ENCODE measurements at regions not wholly inside any gene's neighbourhood (a gene's known extent, or its start where the extent isn't known, plus 50 kb on each side); places are given as distances from the start of the nearest gene placed in this dataset.

GRCh38 chr9:89845321-89845720 is 240.5 kb downstream of the GADD45G start:
- BruUV-seq (replicated peaks), result no TSS peak
- intact Hi-C loops (cut with micrococcal nuclease), result no loop called here

GRCh38 chr9:89845862-89846261 is 241.1 kb downstream of the GADD45G start:
- no peak for DNase-seq (ENCODE audit: unreplicated experiment)
- peaks cover 7% of the 10 kb centered on the region for H3K4me1 Mint-ChIP-seq (ENCODE audit: insufficient read depth, unreplicated experiment)
- intact Hi-C loops (cut with micrococcal nuclease), result no loop called here
- no peak for TF ChIP-seq CTCF (IDR thresholded peaks at IDR 0.05; ENCODE audit: unreplicated experiment)
- no peak overlapping the region for H3K4me3 Mint-ChIP-seq (ENCODE audit: unreplicated experiment)
- H3K27ac Mint-ChIP-seq (ENCODE audit: low read depth, unreplicated experiment), result no peak overlapping the region
- H3K9me3 Mint-ChIP-seq (ENCODE audit: unreplicated experiment), result no peaks in the 10 kb centered on the region
- no peaks in the 10 kb centered on the region for H3K27me3 Mint-ChIP-seq (ENCODE audit: insufficient read depth, unreplicated experiment)
- POLR2A ChIA-PET, result no interaction called here
- no TSS peak for BruUV-seq (replicated peaks)
- CTCF ChIA-PET, result interaction anchor here (0.6 kb wide), 1 partner anchor 59 kb away, joined by 3 read pairs; no protein-coding TSS in a partner anchor
- H3K36me3 Mint-ChIP-seq (ENCODE audit: insufficient read depth, unreplicated experiment), result no peaks in the 10 kb centered on the region

More at GRCh38 chr9:89845321-89845720, 240.5 kb downstream of the GADD45G start:
- no peak for TF ChIP-seq CTCF (IDR thresholded peaks at IDR 0.05; ENCODE audit: unreplicated experiment)
- POLR2A ChIA-PET, result interaction anchor here (0.9 kb wide), 1 partner anchor 22 kb away, joined by 3 read pairs; no protein-coding TSS in a partner anchor
- peaks cover 2% of the 10 kb centered on the region for H3K4me1 Mint-ChIP-seq (ENCODE audit: insufficient read depth, unreplicated experiment)
- no peaks in the 10 kb centered on the region for H3K27me3 Mint-ChIP-seq (ENCODE audit: insufficient read depth, unreplicated experiment)
- H3K36me3 Mint-ChIP-seq (ENCODE audit: insufficient read depth, unreplicated experiment), result no peaks in the 10 kb centered on the region
- no peaks in the 10 kb centered on the region for H3K9me3 Mint-ChIP-seq (ENCODE audit: unreplicated experiment)
- no peak for DNase-seq (ENCODE audit: unreplicated experiment)
- no peak overlapping the region for H3K27ac Mint-ChIP-seq (ENCODE audit: low read depth, unreplicated experiment)
- CTCF ChIA-PET, result no interaction called here
- no peak overlapping the region for H3K4me3 Mint-ChIP-seq (ENCODE audit: unreplicated experiment)

- no peak for TF ChIP-seq CTCF (IDR thresholded peaks at IDR 0.05; ENCODE audit: unreplicated experiment)
- Mint-ChIP-seq H3K27me3 (ENCODE audit: insufficient read depth, unreplicated experiment) (peaks cover 1% of the 10 kb centered on the region), H3K36me3 (ENCODE audit: insufficient read depth, unreplicated experiment) (no peaks in the 10 kb centered on the region), H3K4me3 (ENCODE audit: unreplicated experiment) (no peak overlapping the region), H3K4me1 (ENCODE audit: insufficient read depth, unreplicated experiment) (peaks cover 12% of the 10 kb centered on the region), H3K27ac (ENCODE audit: low read depth, unreplicated experiment) (no peak overlapping the region), H3K9me3 (ENCODE audit: unreplicated experiment) (no peaks in the 10 kb centered on the region)
- intact Hi-C loops (cut with micrococcal nuclease), result no loop called here
- ChIA-PET CTCF (interaction anchor here (0.6 to 1.3 kb wide), 2 partner anchors 12 to 23 kb away, joined by 3 to 5 read pairs; no protein-coding TSS in a partner anchor), POLR2A (no interaction called here)
- no TSS peak for BruUV-seq (replicated peaks)
- no peak for DNase-seq (ENCODE audit: unreplicated experiment)
These were observed 243.5 kb downstream of the GADD45G start for GRCh38 chr9:89848060-89849040.

GRCh38 chr9:89849096-89849495 is 244.3 kb downstream of the GADD45G start:
- peaks cover 12% of the 10 kb centered on the region for H3K4me1 Mint-ChIP-seq (ENCODE audit: insufficient read depth, unreplicated experiment)
- no peaks in the 10 kb centered on the region for H3K36me3 Mint-ChIP-seq (ENCODE audit: insufficient read depth, unreplicated experiment)
- no TSS peak for BruUV-seq (replicated peaks)
- H3K4me3 Mint-ChIP-seq (ENCODE audit: unreplicated experiment), result no peak overlapping the region
- ChIA-PET CTCF (interaction anchor here (0.6 kb wide), 1 partner anchor 22 kb away, joined by 3 read pairs; no protein-coding TSS in a partner anchor), POLR2A (no interaction called here)
- intact Hi-C loops (cut with micrococcal nuclease), result no loop called here
- no peak for DNase-seq (ENCODE audit: unreplicated experiment)
- no peaks in the 10 kb centered on the region for H3K9me3 Mint-ChIP-seq (ENCODE audit: unreplicated experiment)
- no peak overlapping the region for H3K27ac Mint-ChIP-seq (ENCODE audit: low read depth, unreplicated experiment)
- H3K27me3 Mint-ChIP-seq (ENCODE audit: insufficient read depth, unreplicated experiment), result peaks cover 9% of the 10 kb centered on the region
- TF ChIP-seq CTCF (IDR thresholded peaks at IDR 0.05; ENCODE audit: unreplicated experiment), result no peak

All from MCF 10A (cell line).